ENCODE measurements at regions not wholly inside any gene's neighbourhood (a gene's known extent, or its start where the extent isn't known, plus 50 kb on each side); places are given as distances from the start of the nearest gene placed in this dataset.

- ChIA-PET CTCF (no interaction called here), POLR2A (no interaction called here)
- intact Hi-C loops (cut with micrococcal nuclease), result no loop called here
These were observed 270.3 kb upstream of the HABP2 start for GRCh38 chr10:113282564-113282963.

DNA sequence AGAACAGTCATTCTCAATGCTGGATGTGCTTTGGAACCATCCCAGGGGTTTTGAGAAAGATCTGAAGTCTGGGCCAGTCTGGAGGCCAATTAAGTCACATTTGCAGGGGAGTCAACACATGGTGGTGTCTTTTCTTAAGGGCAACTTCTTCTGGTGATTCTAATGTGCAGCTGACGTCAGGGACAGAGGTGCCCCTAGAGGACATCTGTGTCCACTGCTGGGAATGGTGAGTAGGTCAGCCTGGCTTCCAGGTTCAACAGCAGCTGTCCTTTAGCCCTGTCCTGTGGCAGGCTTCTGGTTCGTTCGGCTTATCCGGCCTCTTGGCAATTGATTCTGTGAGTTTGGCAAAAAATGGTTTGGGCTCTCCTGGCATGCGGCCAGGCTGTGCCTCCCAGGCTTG lies 269.7 kb upstream of the HABP2 start:
- Mint-ChIP-seq H3K4me3 (no peak overlapping the region), H3K4me1 (ENCODE audit: low read depth) (no peaks in the 10 kb centered on the region), H3K27me3 (no peaks in the 10 kb centered on the region), H3K9me3 (no peaks in the 10 kb centered on the region), H3K27ac (no peak overlapping the region), H3K36me3 (ENCODE audit: low read depth) (no peaks in the 10 kb centered on the region)
- TF ChIP-seq CTCF (IDR thresholded peaks at IDR 0.05), result no peak
- ATAC-seq, result no peak
- intact Hi-C loops (cut with micrococcal nuclease), result no loop called here
- DNase-seq, result no peak
- POLR2A ChIA-PET, result no interaction called here
- CTCF ChIA-PET, result no interaction called here

More at GRCh38 chr10:113282564-113282963, 270.3 kb upstream of the HABP2 start:
- no peaks in the 10 kb centered on the region for H3K4me1 Mint-ChIP-seq (ENCODE audit: low read depth)
- no peaks in the 10 kb centered on the region for H3K36me3 Mint-ChIP-seq (ENCODE audit: low read depth)
- no peaks in the 10 kb centered on the region for H3K9me3 Mint-ChIP-seq
- H3K27ac Mint-ChIP-seq, result no peak overlapping the region
- no peak overlapping the region for H3K4me3 Mint-ChIP-seq
- TF ChIP-seq CTCF (IDR thresholded peaks at IDR 0.05), result no peak
- peaks cover 2% of the 10 kb centered on the region for H3K27me3 Mint-ChIP-seq
- DNase-seq (no peak), ATAC-seq (no peak)

DNA sequence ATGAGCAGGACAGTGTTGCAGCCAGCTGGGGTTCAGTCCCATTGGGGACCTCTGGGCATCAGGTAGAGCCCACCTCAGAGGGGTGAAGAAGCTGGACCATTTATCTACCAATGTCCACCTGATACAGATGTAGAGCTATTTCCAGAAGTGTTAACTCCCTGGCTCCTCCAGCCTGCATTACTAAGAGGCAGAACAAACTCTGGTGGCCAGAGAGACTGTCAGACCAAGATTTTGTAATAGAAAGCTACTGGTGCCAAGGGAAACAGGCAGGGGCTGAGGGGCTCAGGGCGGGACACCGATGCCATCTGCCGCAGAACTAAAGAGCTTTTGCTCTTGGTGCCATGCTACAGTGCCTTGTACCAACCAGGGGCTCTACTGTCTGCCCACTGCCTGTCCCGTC lies 268.2 kb upstream of the HABP2 start:
- ChIA-PET CTCF (no interaction called here), POLR2A (no interaction called here)
- H3K27me3 Mint-ChIP-seq, result no peaks in the 10 kb centered on the region
- no peaks in the 10 kb centered on the region for H3K36me3 Mint-ChIP-seq (ENCODE audit: low read depth)
- DNase-seq (no peak), ATAC-seq (no peak)
- no peaks in the 10 kb centered on the region for H3K9me3 Mint-ChIP-seq
- no peak overlapping the region for H3K4me3 Mint-ChIP-seq
- intact Hi-C loops (cut with micrococcal nuclease), result no loop called here
- TF ChIP-seq CTCF (IDR thresholded peaks at IDR 0.05), result no peak
- no peaks in the 10 kb centered on the region for H3K4me1 Mint-ChIP-seq (ENCODE audit: low read depth)
- H3K27ac Mint-ChIP-seq, result no peak overlapping the region

DNA sequence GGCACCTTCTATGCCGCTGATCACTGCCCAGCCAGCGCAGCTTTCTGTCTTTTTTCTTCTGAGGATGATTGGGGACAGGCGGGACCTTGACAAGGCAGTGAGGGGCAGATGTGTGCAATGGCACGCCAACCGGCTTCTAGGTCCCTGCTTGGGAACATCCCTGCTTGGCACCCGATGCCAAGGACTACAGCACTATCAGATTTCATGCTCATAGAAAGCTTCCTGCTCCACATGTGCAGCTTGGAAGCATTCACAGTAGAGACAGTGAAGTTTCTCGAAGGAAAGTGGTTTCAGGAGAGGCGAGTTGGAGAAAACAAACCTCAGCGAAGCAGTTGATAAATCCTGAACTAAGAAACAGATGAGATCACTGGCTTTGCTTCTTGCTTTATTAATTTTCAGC lies 267.5 kb upstream of the HABP2 start:
- ATAC-seq (no peak), DNase-seq (no peak)
- CTCF ChIA-PET, result no interaction called here
- Mint-ChIP-seq H3K4me3 (no peak overlapping the region), H3K9me3 (no peaks in the 10 kb centered on the region), H3K36me3 (ENCODE audit: low read depth) (no peaks in the 10 kb centered on the region), H3K4me1 (ENCODE audit: low read depth) (no peaks in the 10 kb centered on the region), H3K27me3 (no peaks in the 10 kb centered on the region), H3K27ac (no peak overlapping the region)
- intact Hi-C loops (cut with micrococcal nuclease), result no loop called here
- TF ChIP-seq CTCF (IDR thresholded peaks at IDR 0.05), result no peak
- POLR2A ChIA-PET, result no interaction called here

- no peak for ATAC-seq
- no peak overlapping the region for H3K4me3 Mint-ChIP-seq
- POLR2A ChIA-PET, result no interaction called here
These were observed 265.3 kb upstream of the HABP2 start for GRCh38 chr10:113287592-113287991.

More at GRCh38 chr10:113287592-113287991, 265.3 kb upstream of the HABP2 start:
- H3K4me1 Mint-ChIP-seq (ENCODE audit: low read depth), result no peaks in the 10 kb centered on the region
- H3K9me3 Mint-ChIP-seq, result no peaks in the 10 kb centered on the region
- TF ChIP-seq CTCF (IDR thresholded peaks at IDR 0.05), result no peak
- no peak for DNase-seq
- CTCF ChIA-PET, result no interaction called here
- H3K27me3 Mint-ChIP-seq, result no peaks in the 10 kb centered on the region
- no peak overlapping the region for H3K27ac Mint-ChIP-seq
- H3K36me3 Mint-ChIP-seq (ENCODE audit: low read depth), result no peaks in the 10 kb centered on the region
- intact Hi-C loops (cut with micrococcal nuclease), result no loop called here

Measured in activated CD8-positive, alpha-beta T cell treated with anti-CD3 and anti-CD28 coated beads for 36 hours (primary cell).